HG03280 (cell line): ENCODE measurements at regions not wholly inside any gene's neighbourhood (a gene's known extent, or its start where the extent isn't known, plus 50 kb on each side); places are given as distances from the start of the nearest gene placed in this dataset.
"Not testable (repeated sequence)": the region's sequence is repeated elsewhere in the genome, so short reads cannot be mapped to it uniquely, and the experiment has no call there.

Experiments
- ATAC-seq: cut with Tn5 transposase; IDR thresholded peaks from one replicate; pipeline ENCODE4 v1.9.1; 2021; ENCODE audit warnings: mild to moderate bottlenecking, moderate library complexity; ENCODE audit not compliant: unreplicated experiment

DNA sequence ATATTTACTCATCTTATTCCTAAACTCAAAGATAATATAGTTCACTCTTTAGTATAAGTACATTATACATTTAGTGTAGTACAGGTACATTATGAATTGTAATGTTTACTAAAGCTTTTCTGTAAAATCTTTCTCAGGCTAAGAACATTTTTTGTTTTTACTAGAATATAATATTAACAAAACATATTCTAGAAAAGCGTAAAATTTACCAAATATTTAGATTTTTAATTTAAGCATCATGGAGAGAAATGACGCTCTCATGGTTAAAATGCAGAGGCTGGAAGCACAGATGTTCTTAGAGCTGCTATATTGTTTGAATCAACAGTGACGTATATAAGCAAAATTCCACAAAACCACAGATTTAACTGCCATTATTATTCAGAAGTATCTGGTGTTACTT is 54.7 kb upstream of the NBPF15 start:
- not testable (repeated sequence) for ATAC-seq

DNA sequence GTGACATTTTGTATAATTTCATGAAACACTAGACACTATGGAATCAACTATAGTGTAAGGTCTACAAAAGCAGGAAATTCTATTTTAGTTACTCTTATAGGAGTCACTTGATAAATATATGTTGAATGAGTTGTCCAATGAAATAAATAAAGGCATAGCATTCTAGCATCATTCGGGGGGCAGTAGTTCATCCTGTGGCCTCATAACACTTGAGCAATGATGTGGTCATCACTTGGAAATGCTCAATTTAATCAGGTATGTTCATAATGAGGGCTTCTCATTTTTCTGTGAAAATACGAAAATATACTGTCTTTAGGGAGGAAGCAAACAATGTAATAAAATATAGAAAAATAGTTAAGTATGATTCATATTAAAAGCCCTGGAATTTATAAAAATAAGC is 55.4 kb upstream of the NBPF15 start:
- not testable (repeated sequence) for ATAC-seq

DNA sequence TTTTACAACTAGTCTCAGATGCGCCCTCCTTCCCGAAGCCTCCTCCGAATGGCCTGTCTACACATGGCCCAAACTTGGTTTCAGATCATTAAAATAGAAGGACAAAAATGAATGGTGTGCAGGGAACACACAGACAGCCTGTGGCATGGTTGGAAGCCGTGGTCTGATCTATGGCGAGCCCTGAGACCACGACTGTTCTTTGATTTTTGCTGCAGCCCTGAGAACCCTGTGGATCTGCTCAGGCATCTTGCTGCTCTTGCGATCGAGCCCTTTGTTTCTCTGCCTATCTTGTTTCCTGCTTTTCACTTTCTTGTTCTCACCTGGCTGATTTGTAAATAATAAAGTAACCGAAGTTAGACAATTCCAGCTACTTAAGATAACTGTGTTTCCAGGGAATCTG is 57.0 kb upstream of the NBPF15 start:
- ATAC-seq = not testable (repeated sequence)

DNA sequence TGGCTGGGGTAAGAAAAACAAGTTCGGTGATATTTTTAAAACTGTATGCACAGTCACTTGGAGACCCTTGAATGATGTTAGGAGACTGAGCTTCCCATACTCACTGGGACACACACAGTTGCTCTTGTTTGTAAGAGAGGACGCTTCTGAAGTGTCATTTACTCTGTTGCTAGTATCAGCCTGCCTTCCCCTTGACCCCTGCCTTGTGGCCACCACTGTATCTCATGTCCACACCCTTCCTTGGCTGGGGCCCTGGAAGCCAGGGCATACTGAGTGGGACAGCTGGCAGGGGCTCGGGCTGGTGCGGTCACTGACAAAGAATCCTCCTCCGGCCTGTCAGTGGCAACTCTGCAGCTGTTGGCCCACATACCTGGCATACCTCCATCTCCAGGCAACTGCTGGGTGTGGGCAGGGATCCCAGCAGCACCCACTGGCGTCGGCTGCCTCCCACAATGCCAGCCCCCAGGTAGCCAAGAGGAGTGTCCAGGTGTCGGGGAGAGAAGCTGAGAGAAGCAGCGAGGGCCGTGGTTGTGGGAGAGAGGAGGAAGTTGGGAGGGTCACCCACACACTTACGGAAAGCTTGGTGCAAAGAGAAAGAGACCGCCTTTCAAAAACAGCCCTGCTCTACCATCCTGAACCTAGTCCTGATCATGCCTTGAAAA is 58.2 kb upstream of the NBPF15 start:
- ATAC-seq = not testable (repeated sequence)

DNA sequence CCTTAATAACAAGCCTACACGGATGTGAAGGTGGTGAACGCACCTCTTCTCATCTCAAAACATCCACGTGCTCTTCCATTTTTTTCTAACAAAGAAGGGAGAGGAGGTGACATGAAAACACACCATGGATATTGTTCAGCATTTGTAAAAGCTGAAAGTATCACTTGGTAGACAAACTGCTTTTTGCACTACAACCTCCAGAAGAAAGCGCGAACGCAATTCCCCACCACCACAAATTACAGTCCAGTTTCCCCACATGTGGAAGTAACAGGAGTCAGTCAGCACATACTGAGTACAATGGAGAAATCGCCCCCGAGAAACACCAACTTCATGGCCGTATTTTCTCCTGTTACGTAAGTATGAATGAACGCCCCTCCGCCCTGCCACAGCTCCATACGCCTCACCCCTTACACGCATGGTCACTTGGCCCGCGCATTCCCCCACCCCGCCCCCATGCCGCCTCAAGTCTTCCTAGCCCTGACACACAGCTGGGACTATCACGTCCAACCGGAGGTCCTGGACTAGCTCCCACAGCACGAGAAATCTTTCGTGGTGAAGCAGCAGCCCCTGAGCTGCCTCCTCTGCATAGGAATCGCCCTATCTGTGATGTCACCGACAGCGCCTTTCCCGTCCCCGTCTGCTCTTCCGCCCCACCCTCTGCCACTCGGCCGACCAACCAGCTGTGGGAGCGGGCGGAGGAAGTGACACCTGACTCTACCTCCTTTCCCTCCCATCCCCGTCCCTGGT is 62.4 kb upstream of the NBPF15 start:
- ATAC-seq = peak; percentile 90

DNA sequence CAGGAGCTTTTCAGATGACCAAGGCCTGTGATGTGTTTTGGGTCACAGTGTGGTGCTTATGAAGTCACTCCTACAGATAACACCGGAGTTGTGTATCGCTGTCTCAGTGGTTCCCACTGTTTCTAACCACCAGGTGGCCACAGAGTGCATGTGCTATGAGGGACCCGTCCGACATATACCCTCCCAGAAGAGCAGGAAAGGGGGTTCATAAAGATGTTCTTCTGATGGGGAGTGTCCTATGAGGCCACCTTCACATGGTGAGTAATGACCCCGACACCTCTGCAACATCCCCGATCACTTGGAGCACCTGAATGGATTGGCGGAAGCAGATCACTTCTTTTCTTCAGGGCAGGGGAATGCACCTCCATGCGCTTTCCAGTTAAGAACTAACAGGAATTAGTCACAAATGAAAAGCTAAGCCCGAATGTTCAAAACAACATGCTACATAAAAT is 60.5 kb upstream of the PPIAL4F start:
- not testable (repeated sequence) for ATAC-seq

DNA sequence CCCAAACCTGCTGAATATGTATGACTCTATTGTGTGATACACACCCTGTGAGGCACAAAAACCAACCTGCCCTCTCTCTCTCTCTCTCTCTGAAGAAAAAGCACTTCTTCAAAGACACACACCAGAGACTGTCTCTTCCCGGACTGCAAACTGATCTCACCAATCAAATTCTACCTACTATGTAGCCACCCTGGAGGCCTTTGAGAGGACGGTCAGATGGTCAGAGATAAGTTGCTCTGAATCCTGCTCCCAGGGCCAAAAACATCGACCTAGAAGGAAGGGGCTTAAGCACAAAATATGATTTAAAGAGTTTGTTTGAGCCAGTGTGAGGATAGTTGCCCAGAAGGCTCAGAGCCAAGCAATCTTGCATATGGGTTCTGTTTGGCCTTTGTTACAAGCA is 59.2 kb upstream of the PPIAL4F start:
- not testable (repeated sequence) for ATAC-seq

DNA sequence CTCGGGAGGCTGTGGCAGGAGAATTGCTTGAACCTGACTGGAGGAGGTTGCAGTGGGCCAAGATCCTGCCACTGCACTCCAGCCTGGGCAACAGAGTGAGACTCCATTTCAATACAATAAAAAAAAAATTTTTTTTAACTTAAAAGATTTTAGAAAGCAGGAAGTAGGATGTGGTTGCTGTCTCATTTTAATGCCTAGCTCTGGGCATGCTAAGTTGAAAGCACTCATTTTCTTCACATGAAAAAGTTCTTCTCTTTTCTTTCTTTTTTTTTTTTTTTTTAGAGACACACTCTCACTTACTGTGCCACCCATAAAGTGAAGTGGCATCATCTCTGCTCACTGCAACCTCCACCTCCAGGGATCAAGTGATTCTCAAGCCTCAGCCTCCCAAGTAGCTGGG is 58.4 kb upstream of the PPIAL4F start:
- not testable (repeated sequence) for ATAC-seq

DNA sequence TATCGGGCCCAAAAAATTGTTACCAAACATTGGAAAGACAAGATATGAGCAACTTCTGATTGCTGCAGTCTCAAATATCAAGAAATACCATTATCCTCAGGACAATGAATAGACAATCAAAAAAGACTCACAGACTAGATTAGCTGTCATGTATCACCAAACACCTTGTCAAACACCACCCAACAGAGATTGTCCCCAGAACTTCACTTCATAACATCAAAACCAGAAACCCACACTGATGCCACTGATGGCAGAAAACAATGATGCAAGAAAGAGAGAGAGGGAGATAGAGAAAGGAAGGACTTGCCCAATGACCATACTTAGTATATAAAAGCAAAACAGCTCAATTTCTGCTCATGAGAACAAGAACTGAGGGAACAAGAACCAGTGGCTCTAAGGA is 56.0 kb upstream of the PPIAL4F start:
- ATAC-seq = not testable (repeated sequence)

DNA sequence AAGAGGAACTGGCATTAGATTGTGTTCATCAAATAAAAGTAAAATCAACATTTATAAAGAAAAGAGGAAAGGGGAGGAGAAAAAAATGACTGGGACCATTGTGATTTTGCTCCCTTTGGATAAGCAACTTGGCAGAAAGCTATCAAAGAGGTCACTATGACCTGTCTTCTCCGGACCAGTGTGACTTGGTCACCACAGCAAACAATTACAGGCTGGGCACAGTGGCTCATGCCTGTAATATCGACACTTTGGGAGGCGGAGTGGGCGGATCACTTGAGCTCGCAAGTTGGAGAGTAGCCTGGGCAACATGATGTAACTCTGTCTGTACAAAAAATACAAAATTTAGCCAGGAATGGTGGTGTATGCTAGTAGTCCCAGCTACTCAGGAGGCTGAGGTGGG is 55.5 kb upstream of the PPIAL4F start:
- not testable (repeated sequence) for ATAC-seq

DNA sequence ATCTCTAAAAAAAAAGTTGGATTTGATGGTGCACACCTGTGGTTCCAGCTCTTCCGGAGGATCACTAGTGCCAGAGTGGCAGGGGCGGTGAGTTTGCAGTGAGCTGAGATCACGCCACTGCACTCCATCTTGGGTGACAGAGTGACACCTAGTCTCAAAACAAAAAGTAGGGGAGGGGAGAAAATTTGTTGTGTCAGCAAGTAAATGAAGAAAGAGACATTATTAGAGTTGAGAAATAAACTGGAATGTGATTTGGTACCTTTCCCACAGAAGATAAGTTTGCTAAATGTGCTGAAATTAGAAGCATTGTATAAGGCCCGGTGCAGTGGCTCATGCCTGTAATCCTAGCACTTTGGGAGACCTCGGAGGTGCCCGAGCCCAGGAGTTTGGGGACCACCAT is 54.0 kb upstream of the PPIAL4F start:
- ATAC-seq = not testable (repeated sequence)

DNA sequence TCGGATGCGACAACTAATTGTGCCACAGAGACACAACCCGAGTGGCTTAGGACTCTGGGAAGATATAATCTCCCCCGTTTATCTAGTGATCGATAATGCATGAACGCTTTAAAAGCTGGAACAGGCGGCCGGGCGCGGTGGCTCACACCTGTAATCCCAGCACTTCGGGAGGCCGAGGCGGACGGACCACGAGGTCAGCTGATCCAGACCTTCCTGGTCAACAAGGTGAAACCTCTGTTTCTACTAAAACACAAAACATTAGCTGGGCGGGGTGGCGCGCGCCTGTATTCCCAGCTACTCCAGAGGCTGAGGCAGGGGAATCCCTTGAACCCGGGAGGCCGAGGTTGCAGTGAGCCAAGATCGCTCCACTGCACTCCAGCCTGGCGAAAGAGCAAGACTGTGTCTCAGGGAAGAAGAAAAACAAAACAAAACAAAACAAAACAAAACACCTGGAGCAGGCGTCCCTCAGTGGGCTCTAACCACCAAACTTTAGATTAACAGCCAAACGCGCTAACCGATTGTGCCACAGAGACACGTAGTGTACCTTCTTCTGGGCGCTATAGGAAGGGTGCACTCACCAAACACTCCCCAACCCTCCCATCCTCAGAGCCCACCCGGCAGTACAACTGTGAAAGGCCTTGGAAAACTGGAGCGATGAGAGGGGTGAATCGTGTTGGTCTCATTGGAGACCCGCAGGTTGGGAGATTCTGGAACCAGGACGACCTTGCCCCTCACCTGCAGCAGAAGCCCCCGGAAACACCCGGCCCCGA is 53.3 kb upstream of the PPIAL4F start:
- not testable (repeated sequence) for ATAC-seq
